B cell (primary cell): ENCODE measurements at regions not wholly inside any gene's neighbourhood (a gene's known extent, or its start where the extent isn't known, plus 50 kb on each side); places are given as distances from the start of the nearest gene placed in this dataset.

ENCODE experiments used
- ATAC-seq: fragments of 200-7000 bp; cut with Tn5 transposase; one replicate; pipeline ENCODE4 v1.10.0; 2021; ENCODE audit warnings: low read depth, mild to moderate bottlenecking, moderate number of reproducible peaks, moderate library complexity
- CTCF ChIA-PET: fragments of 350-600 bp; sonication (Branson Sonifier 250); formaldehyde crosslinking; loops from one replicate; lab custom pipeline; 2021; ENCODE audit warnings: antibody characterized with exemption, inconsistent platforms; lab: Charles Lee
- POLR2A ChIA-PET: fragments of 350-600 bp; sonication (Branson Sonifier 250); formaldehyde crosslinking; loops from one replicate; lab custom pipeline; 2021; ENCODE audit warnings: antibody characterized with exemption; lab: Charles Lee
- DNase-seq: peaks from one replicate; pipeline ENCODE4 v3.0.0; 2013
- H2AFZ ChIP-seq: 2 replicates; pipeline ENCODE4 v1.6.1; 2012; ENCODE audit warnings: mild to moderate bottlenecking, low read depth, low read length; ENCODE audit not compliant: insufficient read depth, poor library complexity, severe bottlenecking
- H3K27ac ChIP-seq, 2 donors: 1 replicate in 1 of 2; 2 replicates in 1 of 2; pipeline ENCODE4 v1.5.1; 2012 to 2013; ENCODE audit warnings: low read length in 2 of 2, mild to moderate bottlenecking in 2 of 2, moderate library complexity in 1 of 2
- H3K27me3 ChIP-seq, 4 experiments: fragments of 200-600 bp in 1 of 4; sonication (generic) in 1 of 4; replicated peaks in 1 of 4; 1 replicate in 2 of 4; 2 replicates in 2 of 4; pipeline versions ENCODE4 v1.6.1 to v1.7.0; 2013 to 2016; ENCODE audit warnings: low read length in 3 of 4, mild to moderate bottlenecking in 2 of 4, mixed read lengths in 1 of 4, moderate library complexity in 1 of 4; ENCODE audit not compliant: insufficient read depth in 4 of 4, control insufficient read depth in 3 of 4; ENCODE audit errors: control extremely low read depth in 1 of 4
- H3K36me3 ChIP-seq, 2 experiments: replicated peaks in 1 of 2; 1 replicate in 1 of 2; 2 replicates in 1 of 2; pipeline versions ENCODE4 v1.6.1 to v1.7.1; 2013; ENCODE audit warnings: low read length in 1 of 2; ENCODE audit not compliant: insufficient read depth in 2 of 2, control insufficient read depth in 1 of 2; ENCODE audit errors: control extremely low read depth in 1 of 2, extremely low read depth in 1 of 2
- H3K4me1 ChIP-seq, 2 donors: fragments of 200-600 bp in 1 of 2; sonication (generic) in 1 of 2; 1 replicate in 1 of 2; 2 replicates in 1 of 2; pipeline versions ENCODE4 v1.5.1 to v1.6.1; 2013 to 2017; ENCODE audit warnings: low read length in 2 of 2; ENCODE audit not compliant: control insufficient read depth in 2 of 2, insufficient read depth in 2 of 2
- H3K4me2 ChIP-seq: replicated peaks from 2 replicates; pipeline ENCODE3; 2012; ENCODE audit warnings: mild to moderate bottlenecking, low read depth, low read length; ENCODE audit not compliant: poor library complexity, severe bottlenecking
- H3K4me3 ChIP-seq, 5 experiments: fragments of 200-600 bp in 1 of 5; sonication (generic) in 1 of 5; 1 replicate in 3 of 5; 2 replicates in 2 of 5; pipeline versions ENCODE4 v1.5.1 to v1.7.0; 2011 to 2016; ENCODE audit warnings: low read length in 4 of 5, mild to moderate bottlenecking in 4 of 5, low read depth in 2 of 5, control low read depth in 1 of 5, moderate library complexity in 1 of 5; ENCODE audit not compliant: insufficient read depth in 1 of 5; ENCODE audit errors: control extremely low read depth in 1 of 5, extremely low read depth in 1 of 5
- H3K79me2 ChIP-seq: fragments of 200-600 bp; sonication (generic); one replicate; pipeline ENCODE4 v1.6.0; 2016; ENCODE audit warnings: low read length; ENCODE audit not compliant: control insufficient read depth, insufficient read depth
- H3K9ac ChIP-seq: fragments of 200-600 bp; sonication (generic); 2 replicates; pipeline ENCODE4 v1.6.1; 2017; ENCODE audit warnings: mild to moderate bottlenecking, low read length, moderate library complexity
- H3K9me3 ChIP-seq, 3 donors: one replicate each; pipeline versions ENCODE4 v1.6.1 to v1.7.1; 2013; ENCODE audit warnings: low read length in 2 of 3; ENCODE audit not compliant: control insufficient read depth in 2 of 3, insufficient read depth in 1 of 3; ENCODE audit errors: control extremely low read depth in 1 of 3
- H4K20me1 ChIP-seq: 2 replicates; pipeline ENCODE4 v1.6.0; 2012; ENCODE audit warnings: mild to moderate bottlenecking, low read length; ENCODE audit not compliant: insufficient read depth, control insufficient read depth, poor library complexity, severe bottlenecking
- H3K27ac Mint-ChIP-seq: one replicate; pipeline ENCODE4 v1.8.0; 2021; ENCODE audit warnings: mixed read lengths
- H3K27me3 Mint-ChIP-seq: one replicate; pipeline ENCODE4 v1.8.0; 2021; ENCODE audit warnings: mixed read lengths
- H3K4me1 Mint-ChIP-seq: one replicate; pipeline ENCODE4 v1.8.0; 2021; ENCODE audit warnings: mixed read lengths
- H3K4me3 Mint-ChIP-seq: one replicate; pipeline ENCODE4 v1.8.0; 2021; ENCODE audit warnings: mixed read lengths
- H3K9me3 Mint-ChIP-seq: one replicate; pipeline ENCODE4 v1.8.0; 2022; ENCODE audit warnings: mixed read lengths; ENCODE audit not compliant: insufficient read depth
- EZH2 ChIP-seq: IDR thresholded peaks from 2 replicates; pipeline ENCODE4 v1.6.1; 2012; ENCODE audit warnings: borderline replicate concordance, low read depth, mild to moderate bottlenecking, moderate library complexity, low read length; ENCODE audit not compliant: insufficient read depth, poor library complexity, severe bottlenecking
- WGBS: methylation state at CpG from one replicate; pipeline ENCODE4 v1.1.5; 2013; ENCODE audit warnings: missing lambda C conversion rate; ENCODE audit not compliant: insufficient coverage; 5-methylcytosine and 5-hydroxymethylcytosine counted together
- intact Hi-C: fragments of 100-400 bp; cut with micrococcal nuclease; formaldehyde crosslinking; loops from one replicate; pipeline ENCODE4 v1.10.0; 2022
- TF ChIP-seq, protein P1 (sequence below): fragments of 200-600 bp; IDR thresholded peaks from one replicate; pipeline ENCODE4 v1.8.0; 2022; ENCODE audit warnings: antibody characterized with exemption, mild to moderate bottlenecking

DNA sequence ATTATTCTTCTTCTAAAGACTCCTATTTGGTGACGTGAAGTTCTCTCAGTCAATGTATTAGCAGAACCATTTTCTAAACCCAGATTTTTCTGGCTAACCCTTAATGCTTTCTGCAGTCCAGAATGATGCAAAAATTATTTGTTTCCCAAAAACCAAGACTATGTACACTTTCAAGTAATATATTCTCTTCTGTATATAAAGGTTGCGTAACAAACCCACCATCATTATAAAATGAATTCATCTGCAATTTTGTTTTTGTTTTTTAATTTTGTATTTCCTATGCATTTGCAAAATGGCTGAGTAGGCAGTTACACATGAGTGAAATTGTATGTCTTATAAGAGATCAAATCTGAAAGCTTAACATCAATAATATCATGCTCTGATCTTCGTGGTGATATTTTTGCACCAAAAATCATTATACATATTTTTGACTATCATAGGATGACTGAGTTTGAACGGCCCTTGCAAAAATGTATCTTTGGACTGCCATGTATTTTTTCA lies 593.6 kb downstream of the ZIC1 start:
- H3K79me2 ChIP-seq: no peaks in the 10 kb centered on the region
- Mint-ChIP-seq H3K27ac (no peak overlapping the region), H3K4me1 (no peaks in the 10 kb centered on the region), H3K4me3 (no peak overlapping the region), H3K9me3 (no peaks in the 10 kb centered on the region), H3K27me3 (no peaks in the 10 kb centered on the region)
- H3K4me3 ChIP-seq: no peak overlapping the region
- H3K9me3 ChIP-seq: no peaks in the 10 kb centered on the region
- no peaks in the 10 kb centered on the region for H3K36me3 ChIP-seq
- no peak overlapping the region for H3K4me2 ChIP-seq
- intact Hi-C loops: no loop called here
- ChIA-PET POLR2A (no interaction called here), CTCF (no interaction called here)
- no peaks in the 10 kb centered on the region for H3K4me1 ChIP-seq
- WGBS: no CpG with 5 or more reads among the region's 4 CpGs
- H3K9ac ChIP-seq: no peak overlapping the region
- no peaks in the 10 kb centered on the region for H4K20me1 ChIP-seq
- no peak for TF ChIP-seq EZH2
- TF ChIP-seq, protein P1, sequence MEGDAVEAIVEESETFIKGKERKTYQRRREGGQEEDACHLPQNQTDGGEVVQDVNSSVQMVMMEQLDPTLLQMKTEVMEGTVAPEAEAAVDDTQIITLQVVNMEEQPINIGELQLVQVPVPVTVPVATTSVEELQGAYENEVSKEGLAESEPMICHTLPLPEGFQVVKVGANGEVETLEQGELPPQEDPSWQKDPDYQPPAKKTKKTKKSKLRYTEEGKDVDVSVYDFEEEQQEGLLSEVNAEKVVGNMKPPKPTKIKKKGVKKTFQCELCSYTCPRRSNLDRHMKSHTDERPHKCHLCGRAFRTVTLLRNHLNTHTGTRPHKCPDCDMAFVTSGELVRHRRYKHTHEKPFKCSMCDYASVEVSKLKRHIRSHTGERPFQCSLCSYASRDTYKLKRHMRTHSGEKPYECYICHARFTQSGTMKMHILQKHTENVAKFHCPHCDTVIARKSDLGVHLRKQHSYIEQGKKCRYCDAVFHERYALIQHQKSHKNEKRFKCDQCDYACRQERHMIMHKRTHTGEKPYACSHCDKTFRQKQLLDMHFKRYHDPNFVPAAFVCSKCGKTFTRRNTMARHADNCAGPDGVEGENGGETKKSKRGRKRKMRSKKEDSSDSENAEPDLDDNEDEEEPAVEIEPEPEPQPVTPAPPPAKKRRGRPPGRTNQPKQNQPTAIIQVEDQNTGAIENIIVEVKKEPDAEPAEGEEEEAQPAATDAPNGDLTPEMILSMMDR: no peak
- no peak overlapping the region for H2AFZ ChIP-seq
- DNase-seq (no peak), ATAC-seq (no peak)
- no peak overlapping the region for H3K27ac ChIP-seq
- H3K27me3 ChIP-seq: no peaks in the 10 kb centered on the region

DNA sequence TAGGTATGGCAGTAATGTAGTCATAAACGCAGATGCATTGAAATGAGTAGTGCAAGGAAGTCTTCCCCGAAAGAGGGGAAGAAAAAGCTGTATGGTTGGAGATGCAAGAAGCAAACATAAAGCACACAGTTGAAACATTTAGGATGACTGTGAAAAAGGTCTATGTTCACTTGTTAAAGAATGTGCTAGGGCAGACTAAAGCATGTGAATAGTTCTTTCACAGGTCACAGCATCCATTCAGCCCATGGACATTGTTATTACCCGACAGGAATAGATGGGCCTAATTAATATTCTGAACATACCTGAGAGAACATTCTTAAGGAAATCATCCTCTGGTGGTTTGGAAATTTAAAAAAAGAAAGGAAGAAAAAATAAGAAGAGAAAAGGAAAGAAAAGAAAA lies 595.2 kb downstream of the ZIC1 start:
- DNase-seq (no peak), ATAC-seq (no peak)
- H3K27me3 ChIP-seq: no peaks in the 10 kb centered on the region
- no peaks in the 10 kb centered on the region for H4K20me1 ChIP-seq
- Mint-ChIP-seq H3K4me3 (no peak overlapping the region), H3K4me1 (no peaks in the 10 kb centered on the region), H3K9me3 (no peaks in the 10 kb centered on the region), H3K27ac (no peak overlapping the region), H3K27me3 (no peaks in the 10 kb centered on the region)
- no peaks in the 10 kb centered on the region for H3K36me3 ChIP-seq
- no peak overlapping the region for H2AFZ ChIP-seq
- ChIA-PET CTCF (no interaction called here), POLR2A (no interaction called here)
- H3K4me2 ChIP-seq: no peak overlapping the region
- intact Hi-C loops: no loop called here
- no peak overlapping the region for H3K4me3 ChIP-seq
- H3K4me1 ChIP-seq: no peaks in the 10 kb centered on the region
- TF ChIP-seq EZH2: no peak
- TF ChIP-seq, protein P1: peak; percentile 12
- H3K79me2 ChIP-seq: no peaks in the 10 kb centered on the region
- WGBS: 80% methylated on average over 1 of the region's 3 CpGs
- no peak overlapping the region for H3K27ac ChIP-seq
- no peak overlapping the region for H3K9ac ChIP-seq
- H3K9me3 ChIP-seq: no peaks in the 10 kb centered on the region
